H9 (cell line): ENCODE measurements at regions not wholly inside any gene's neighbourhood (a gene's known extent, or its start where the extent isn't known, plus 50 kb on each side); places are given as distances from the start of the nearest gene placed in this dataset.

ENCODE experiments used
- DNase-seq: peaks from one replicate; pipeline ENCODE4 v3.0.0-alpha.2; 2017
- H2AFZ ChIP-seq: one replicate; pipeline ENCODE4 v1.6.1; 2013; ENCODE audit warnings: mild to moderate bottlenecking, low read length, control low read depth, moderate library complexity
- H2AK5ac ChIP-seq: 2 replicates; pipeline ENCODE4 v1.6.1; 2013; ENCODE audit warnings: low read length, control low read depth, mixed read lengths; ENCODE audit not compliant: insufficient read length
- H2BK120ac ChIP-seq: one replicate; pipeline ENCODE4 v1.6.1; 2013; ENCODE audit warnings: low read depth, mild to moderate bottlenecking, low read length, control low read depth, inconsistent platforms; ENCODE audit not compliant: poor library complexity, severe bottlenecking
- H2BK12ac ChIP-seq: 2 replicates; pipeline ENCODE4 v1.6.1; 2013; ENCODE audit warnings: low read length, control low read depth, mixed read lengths, low read depth; ENCODE audit not compliant: insufficient read length
- H2BK15ac ChIP-seq: 2 replicates; pipeline ENCODE4 v1.6.1; 2013; ENCODE audit warnings: low read depth, low read length, control low read depth
- H2BK20ac ChIP-seq: one replicate; pipeline ENCODE4 v1.6.1; 2013; ENCODE audit warnings: low read depth, mild to moderate bottlenecking, low read length, control low read depth, inconsistent platforms; ENCODE audit not compliant: poor library complexity, severe bottlenecking
- H2BK5ac ChIP-seq: 2 replicates; pipeline ENCODE4 v1.6.1; 2013; ENCODE audit warnings: low read length, control low read depth, mixed read lengths; ENCODE audit not compliant: insufficient read length
- H3K14ac ChIP-seq: 2 replicates; pipeline ENCODE4 v1.6.1; 2013; ENCODE audit warnings: low read length, control low read depth; ENCODE audit not compliant: insufficient read depth
- H3K18ac ChIP-seq: 2 replicates; pipeline ENCODE4 v1.6.1; 2013; ENCODE audit warnings: low read depth, mild to moderate bottlenecking, mixed read lengths, low read length, control low read depth; ENCODE audit not compliant: insufficient read length
- H3K23ac ChIP-seq: 2 replicates; pipeline ENCODE4 v1.6.1; 2013; ENCODE audit warnings: low read length, control low read depth, mixed read lengths, low read depth; ENCODE audit not compliant: insufficient read length
- H3K23me2 ChIP-seq: 2 replicates; pipeline ENCODE4 v1.6.1; 2013; ENCODE audit warnings: low read depth, mild to moderate bottlenecking, mixed read lengths, low read length, control low read depth; ENCODE audit not compliant: insufficient read length, poor library complexity, severe bottlenecking
- H3K27ac ChIP-seq: 2 replicates; pipeline ENCODE4 v1.5.1; 2013; ENCODE audit warnings: low read length, control low read depth, mixed read lengths, low read depth; ENCODE audit not compliant: insufficient read length
- H3K27me3 ChIP-seq: 2 replicates; pipeline ENCODE4 v1.6.1; 2013; ENCODE audit warnings: low read length, control low read depth, inconsistent platforms; ENCODE audit not compliant: insufficient read depth
- H3K4ac ChIP-seq: 2 replicates; pipeline ENCODE4 v1.6.1; 2013; ENCODE audit warnings: low read depth, mild to moderate bottlenecking, control low read depth, inconsistent platforms, low read length, moderate library complexity
- H3K4me1 ChIP-seq: 2 replicates; pipeline ENCODE4 v1.6.1; 2013; ENCODE audit warnings: low read length, control low read depth, inconsistent platforms; ENCODE audit not compliant: insufficient read depth
- H3K4me2 ChIP-seq: 2 replicates; pipeline ENCODE4 v1.6.1; 2013; ENCODE audit warnings: low read length, control low read depth, mixed read lengths; ENCODE audit not compliant: insufficient read length, insufficient read depth
- H3K56ac ChIP-seq: 2 replicates; pipeline ENCODE4 v1.6.1; 2013; ENCODE audit warnings: low read depth, mild to moderate bottlenecking, mixed read lengths, low read length, control low read depth; ENCODE audit not compliant: insufficient read length
- H3K79me1 ChIP-seq: 2 replicates; pipeline ENCODE4 v1.6.1; 2013; ENCODE audit warnings: low read depth, mild to moderate bottlenecking, moderate library complexity, low read length, control low read depth, inconsistent platforms; ENCODE audit not compliant: insufficient read depth, poor library complexity, severe bottlenecking
- H3K79me2 ChIP-seq: 2 replicates; pipeline ENCODE4 v1.6.1; 2013; ENCODE audit warnings: low read length, control low read depth, inconsistent platforms; ENCODE audit not compliant: insufficient read depth
- H3K9ac ChIP-seq: 2 replicates; pipeline ENCODE4 v1.6.1; 2013; ENCODE audit warnings: low read length, control low read depth, mixed read lengths; ENCODE audit not compliant: insufficient read length; ENCODE audit errors: extremely low read depth
- H3K9me3 ChIP-seq: one replicate; pipeline ENCODE4 v1.6.1; 2013; ENCODE audit warnings: low read depth, low read length, inconsistent platforms; ENCODE audit not compliant: control insufficient read depth
- H3T11ph ChIP-seq: one replicate; pipeline ENCODE4 v1.6.1; 2013; ENCODE audit warnings: mild to moderate bottlenecking, low read length, control low read depth, inconsistent platforms
- H4K20me1 ChIP-seq: one replicate; pipeline ENCODE4 v1.6.1; 2013; ENCODE audit not compliant: control insufficient read depth, insufficient read length, insufficient read depth
- H4K5ac ChIP-seq: 2 replicates; pipeline ENCODE4 v1.6.1; 2013; ENCODE audit warnings: low read depth, mild to moderate bottlenecking, mixed read lengths, low read length, control low read depth; ENCODE audit not compliant: insufficient read length
- H4K8ac ChIP-seq: replicated peaks from 2 replicates; pipeline ENCODE4 v1.6.1; 2013; ENCODE audit warnings: low read length, control low read depth, mixed read lengths, low read depth; ENCODE audit not compliant: insufficient read length
- H4K91ac ChIP-seq: 2 replicates; pipeline ENCODE4 v1.6.1; 2013; ENCODE audit warnings: low read depth, mild to moderate bottlenecking, moderate library complexity, mixed read lengths, low read length, control low read depth; ENCODE audit not compliant: insufficient read length
- H3K27ac Mint-ChIP-seq, 3 experiments: 2 replicates in 2 of 3; 3 replicates in 1 of 3; pipeline ENCODE4 v1.8.0; 2020 to 2021; ENCODE audit warnings: mixed read lengths in 3 of 3, mild to moderate bottlenecking in 1 of 3, moderate library complexity in 1 of 3
- H3K27me3 Mint-ChIP-seq: 2 replicates; pipeline ENCODE4 v1.8.0; 2021; ENCODE audit warnings: low read depth, mild to moderate bottlenecking, moderate library complexity, mixed read lengths
- H3K36me3 Mint-ChIP-seq, 3 experiments: 2 replicates in 2 of 3; 3 replicates in 1 of 3; pipeline ENCODE4 v1.8.0; 2020 to 2021; ENCODE audit warnings: low read depth in 3 of 3, mixed read lengths in 3 of 3; ENCODE audit not compliant: insufficient read depth in 1 of 3
- H3K4me1 Mint-ChIP-seq, 2 experiments: 2 replicates each; pipeline ENCODE4 v1.8.0; 2020; ENCODE audit warnings: mixed read lengths in 2 of 2
- H3K4me3 Mint-ChIP-seq, 2 experiments: 2 replicates in 1 of 2; 3 replicates in 1 of 2; pipeline ENCODE4 v1.8.0; 2020 to 2021; ENCODE audit warnings: mild to moderate bottlenecking in 2 of 2, mixed read lengths in 2 of 2, moderate library complexity in 1 of 2
- H3K9me3 Mint-ChIP-seq, 2 experiments: 2 replicates in 1 of 2; 3 replicates in 1 of 2; pipeline ENCODE4 v1.8.0; 2020; ENCODE audit warnings: mild to moderate bottlenecking in 2 of 2, mixed read lengths in 2 of 2, moderate library complexity in 1 of 2
- WGBS: extraction: QIAGEN DNeasy Blood & Tissue Kit; methylation state at CpG from one replicate; pipeline ENCODE4 v1.1.7; 2013; ENCODE audit warnings: missing lambda C conversion rate, low lambda C conversion rate, mixed read lengths; ENCODE audit not compliant: insufficient read length; ENCODE audit errors: extremely low coverage; 5-methylcytosine and 5-hydroxymethylcytosine counted together
- TF ChIP-seq, protein P1 (sequence below): fragments of 200-600 bp; sonication (generic); conservative IDR thresholded peaks from 3 replicates; pipeline ENCODE4 v1.8.0; 2021; ENCODE audit warnings: antibody characterized with exemption, mild to moderate bottlenecking

DNA sequence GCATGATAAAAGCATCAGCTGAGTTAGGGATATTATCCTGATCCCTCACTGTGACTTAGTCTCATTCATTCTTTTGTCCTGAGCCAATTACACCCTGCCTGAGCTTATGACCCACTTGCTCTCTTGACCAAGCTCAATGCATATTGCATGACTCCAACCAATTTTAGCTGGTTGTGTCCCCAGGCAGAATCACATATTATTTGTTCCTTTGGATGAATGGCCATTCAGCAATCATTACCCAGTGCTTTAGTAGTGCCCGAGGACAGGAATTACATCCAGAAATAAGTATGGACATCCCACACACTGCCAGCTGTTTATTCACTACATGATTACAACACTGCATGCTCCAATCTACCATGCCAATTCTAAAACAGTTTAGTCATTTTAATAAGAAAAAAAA, 322.5 kb downstream of the ZBBX start:
- Histone ChIP-seq H3K27ac (no peak overlapping the region), H2AK5ac (no peak overlapping the region), H3K9ac (no peak overlapping the region), H3T11ph (no peak overlapping the region), H3K56ac (no peak overlapping the region), H2BK12ac (no peak overlapping the region), H3K79me1 (no peaks in the 10 kb centered on the region), H2AFZ (no peak overlapping the region), H3K79me2 (no peaks in the 10 kb centered on the region), H4K91ac (no peak overlapping the region), H3K27me3 (no peaks in the 10 kb centered on the region), H4K8ac (no peak overlapping the region), H3K4me1 (no peaks in the 10 kb centered on the region; the same call in 1 of the 2 replicates), H3K14ac (no peak overlapping the region), H2BK20ac (no peak overlapping the region), H2BK120ac (no peak overlapping the region), H3K18ac (no peak overlapping the region), H2BK5ac (no peak overlapping the region), H3K4me2 (no peak overlapping the region), H2BK15ac (no peak overlapping the region), H3K23ac (no peak overlapping the region), H3K9me3 (no peaks in the 10 kb centered on the region), H3K4ac (no peak overlapping the region), H3K23me2 (no peaks in the 10 kb centered on the region), H4K5ac (no peak overlapping the region), H4K20me1 (no peaks in the 10 kb centered on the region)
- Mint-ChIP-seq H3K9me3 (peaks cover 0 to 9% of the 10 kb centered on the region in 2 experiments; a peak in 3 of 5 replicates), H3K4me3 (no peak overlapping the region), H3K4me1 (no peaks in the 10 kb centered on the region), H3K27ac (no peak overlapping the region), H3K27me3 (no peaks in the 10 kb centered on the region), H3K36me3 (peaks cover 0 to 3% (median 0%) of the 10 kb centered on the region in 3 experiments; a peak in 1 of 7 replicates)
- no peak for DNase-seq
- WGBS = no CpG with 5 or more reads among the region's 1 CpG
- TF ChIP-seq, protein P1, sequence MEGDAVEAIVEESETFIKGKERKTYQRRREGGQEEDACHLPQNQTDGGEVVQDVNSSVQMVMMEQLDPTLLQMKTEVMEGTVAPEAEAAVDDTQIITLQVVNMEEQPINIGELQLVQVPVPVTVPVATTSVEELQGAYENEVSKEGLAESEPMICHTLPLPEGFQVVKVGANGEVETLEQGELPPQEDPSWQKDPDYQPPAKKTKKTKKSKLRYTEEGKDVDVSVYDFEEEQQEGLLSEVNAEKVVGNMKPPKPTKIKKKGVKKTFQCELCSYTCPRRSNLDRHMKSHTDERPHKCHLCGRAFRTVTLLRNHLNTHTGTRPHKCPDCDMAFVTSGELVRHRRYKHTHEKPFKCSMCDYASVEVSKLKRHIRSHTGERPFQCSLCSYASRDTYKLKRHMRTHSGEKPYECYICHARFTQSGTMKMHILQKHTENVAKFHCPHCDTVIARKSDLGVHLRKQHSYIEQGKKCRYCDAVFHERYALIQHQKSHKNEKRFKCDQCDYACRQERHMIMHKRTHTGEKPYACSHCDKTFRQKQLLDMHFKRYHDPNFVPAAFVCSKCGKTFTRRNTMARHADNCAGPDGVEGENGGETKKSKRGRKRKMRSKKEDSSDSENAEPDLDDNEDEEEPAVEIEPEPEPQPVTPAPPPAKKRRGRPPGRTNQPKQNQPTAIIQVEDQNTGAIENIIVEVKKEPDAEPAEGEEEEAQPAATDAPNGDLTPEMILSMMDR = no peak
